Epithelial cell of esophagus (primary cell): ENCODE measurements at regions not wholly inside any gene's neighbourhood (a gene's known extent, or its start where the extent isn't known, plus 50 kb on each side); places are given as distances from the start of the nearest gene placed in this dataset.

Source experiments
- DNase-seq: peaks from one replicate; pipeline ENCODE4 v3.0.0; 2010; ENCODE audit warnings: low read depth
- H3K4me3 ChIP-seq: 2 replicates; pipeline ENCODE4 v1.5.1; 2011; ENCODE audit warnings: mild to moderate bottlenecking, low read length, control low read depth
- CTCF ChIP-seq: IDR thresholded peaks from 2 replicates; pipeline ENCODE4 v1.5.1; 2011; ENCODE audit warnings: low read depth, mild to moderate bottlenecking, low read length, control low read depth, inconsistent platforms; ENCODE audit not compliant: insufficient read depth; ENCODE audit errors: missing control alignments

GRCh38 chr1:172959571-172959970, 91.2 kb downstream of the TNFSF18 start:
- H3K4me3 ChIP-seq: no peak overlapping the region
- TF ChIP-seq CTCF: no peak
- DNase-seq: no peak

GRCh38 chr1:172960019-172960418, 90.7 kb downstream of the TNFSF18 start:
- H3K4me3 ChIP-seq: no peak overlapping the region
- no peak for DNase-seq
- no peak for TF ChIP-seq CTCF

- TF ChIP-seq CTCF: no peak
- DNase-seq: no peak
- no peak overlapping the region for H3K4me3 ChIP-seq
These were observed 90.1 kb downstream of the TNFSF18 start for GRCh38 chr1:172960454-172961208.

- no peak for DNase-seq
- no peak for TF ChIP-seq CTCF
- H3K4me3 ChIP-seq: no peak overlapping the region
These were observed 85.9 kb downstream of the TNFSF18 start for GRCh38 chr1:172964864-172965263.

- no peak for TF ChIP-seq CTCF
- peak; percentile 57 for DNase-seq
- H3K4me3 ChIP-seq: no peak overlapping the region
These were observed 83.7 kb downstream of the TNFSF18 start for GRCh38 chr1:172966844-172967540.

- no peak for DNase-seq
- no peak overlapping the region for H3K4me3 ChIP-seq
- TF ChIP-seq CTCF: no peak
These were observed 82.8 kb downstream of the TNFSF18 start for GRCh38 chr1:172967936-172968335.

GRCh38 chr1:172969611-172970010, 81.1 kb downstream of the TNFSF18 start:
- peak; percentile 27 for DNase-seq
- H3K4me3 ChIP-seq: no peak overlapping the region
- no peak for TF ChIP-seq CTCF
